Natural killer cell (primary cell): ENCODE measurements at regions not wholly inside any gene's neighbourhood (a gene's known extent, or its start where the extent isn't known, plus 50 kb on each side); places are given as distances from the start of the nearest gene placed in this dataset.
A peak's percentile ranks its signal among the peaks of the same experiment; 100 is the strongest.

ENCODE experiments used
- ATAC-seq, 3 donors: fragments of 150-1000 bp in 2 of 3; fragments of 200-7000 bp in 1 of 3; cut with Tn5 transposase; 1 replicate in 1 of 3; 2 replicates in 2 of 3; pipeline ENCODE4 v1.10.0; 2021; ENCODE audit warnings: mild to moderate bottlenecking in 2 of 3, moderate library complexity in 2 of 3
- DNase-seq, 2 donors: peaks; one replicate each; pipeline versions ENCODE4 v3.0.0 to v3.0.0-alpha.2; 2013 to 2021; ENCODE audit warnings: mixed read lengths in 1 of 2
- H3K27ac ChIP-seq: one replicate; pipeline ENCODE4 v1.5.1; 2013; ENCODE audit warnings: mild to moderate bottlenecking, low read length
- H3K27me3 ChIP-seq: one replicate; pipeline ENCODE4 v1.6.1; 2013; ENCODE audit warnings: low read length; ENCODE audit not compliant: control insufficient read depth, insufficient read depth
- H3K36me3 ChIP-seq: one replicate; pipeline ENCODE4 v1.6.1; 2013; ENCODE audit warnings: low read length; ENCODE audit not compliant: control insufficient read depth, insufficient read depth
- H3K4me1 ChIP-seq: one replicate; pipeline ENCODE4 v1.6.1; 2013; ENCODE audit warnings: low read length; ENCODE audit not compliant: control insufficient read depth, insufficient read depth
- H3K4me3 ChIP-seq: one replicate; pipeline ENCODE4 v1.5.1; 2013; ENCODE audit warnings: low read length
- H3K9me3 ChIP-seq: one replicate; pipeline ENCODE4 v1.6.1; 2013; ENCODE audit warnings: low read length; ENCODE audit not compliant: control insufficient read depth, insufficient read depth
- H3K27ac Mint-ChIP-seq, 2 donors: one replicate each; pipeline ENCODE4 v1.8.0; 2022; ENCODE audit warnings: mild to moderate bottlenecking in 2 of 2, mixed read lengths in 2 of 2, moderate library complexity in 1 of 2
- H3K27me3 Mint-ChIP-seq, 2 donors: one replicate each; pipeline ENCODE4 v1.8.0; 2022; ENCODE audit warnings: low read depth in 2 of 2, mixed read lengths in 2 of 2
- H3K36me3 Mint-ChIP-seq: one replicate; pipeline ENCODE4 v1.8.0; 2022; ENCODE audit warnings: mixed read lengths
- H3K4me1 Mint-ChIP-seq, 2 donors: one replicate each; pipeline ENCODE4 v1.8.0; 2022; ENCODE audit warnings: mixed read lengths in 2 of 2
- H3K4me3 Mint-ChIP-seq: one replicate; pipeline ENCODE4 v1.8.0; 2022; ENCODE audit warnings: mild to moderate bottlenecking, moderate library complexity, mixed read lengths
- H3K9me3 Mint-ChIP-seq, 2 donors: one replicate each; pipeline ENCODE4 v1.8.0; 2022; ENCODE audit warnings: mixed read lengths in 2 of 2
- CTCF ChIP-seq: fragments of 200-600 bp; IDR thresholded peaks from one replicate; pipeline ENCODE4 v1.8.0; 2022; ENCODE audit warnings: antibody characterized with exemption
- WGBS: methylation state at CpG from one replicate; pipeline ENCODE4 v1.1.7; 2013; ENCODE audit warnings: missing lambda C conversion rate; ENCODE audit not compliant: insufficient coverage; 5-methylcytosine and 5-hydroxymethylcytosine counted together
- intact Hi-C: fragments of 100-400 bp; cut with micrococcal nuclease; formaldehyde crosslinking; loops from one replicate; pipeline ENCODE4 v1.14.2; 2022

- H3K4me1 ChIP-seq, result peaks cover 44% of the 10 kb centered on the region
Observed at GRCh38 chr15:31485431-31485830, 158.8 kb downstream of the KLF13 start.

GRCh38 chr15:31485911-31486461, 159.4 kb downstream of the KLF13 start:
- Mint-ChIP-seq H3K36me3 (peaks cover 2% of the 10 kb centered on the region), H3K27ac (no peak overlapping the region), H3K9me3 (no peaks in the 10 kb centered on the region), H3K27me3 (peaks cover 0 to 3% of the 10 kb centered on the region in 2 donors), H3K4me1 (peaks cover 34 to 37% of the 10 kb centered on the region in 2 donors), H3K4me3 (no peak overlapping the region)
- DNase-seq, result no peak
- WGBS, result 95% methylated on average over 14 of the region's 14 CpGs
- Histone ChIP-seq H3K4me3 (no peak overlapping the region), H3K27me3 (no peaks in the 10 kb centered on the region), H3K9me3 (no peaks in the 10 kb centered on the region), H3K36me3 (no peaks in the 10 kb centered on the region), H3K4me1 (peaks cover 44% of the 10 kb centered on the region), H3K27ac (no peak overlapping the region)
- intact Hi-C loops, result loop anchor here (5.0 kb wide), 2 partner anchors 49 to 219 kb away; no protein-coding TSS in a partner anchor
- no peak for TF ChIP-seq CTCF
- ATAC-seq, result no peak

More at GRCh38 chr15:31485431-31485830, 158.8 kb downstream of the KLF13 start:
- Histone ChIP-seq H3K9me3 (no peaks in the 10 kb centered on the region), H3K27me3 (no peaks in the 10 kb centered on the region), H3K36me3 (no peaks in the 10 kb centered on the region), H3K4me3 (no peak overlapping the region), H3K27ac (no peak overlapping the region)
- Mint-ChIP-seq H3K4me3 (peak overlapping the region; percentile 9), H3K4me1 (peaks cover 38 to 41% of the 10 kb centered on the region in 2 donors), H3K27me3 (peaks cover 0 to 3% of the 10 kb centered on the region in 2 donors), H3K9me3 (no peaks in the 10 kb centered on the region), H3K27ac (no peak overlapping the region), H3K36me3 (no peaks in the 10 kb centered on the region)
- WGBS, result 92% methylated on average over 7 of the region's 7 CpGs
- DNase-seq, result no peak
- ATAC-seq, result no peak
- intact Hi-C loops, result loop anchor here (5.0 kb wide), 2 partner anchors 48 to 218 kb away; no protein-coding TSS in a partner anchor
- no peak for TF ChIP-seq CTCF

- Histone ChIP-seq H3K4me3 (no peak overlapping the region), H3K4me1 (peaks cover 44% of the 10 kb centered on the region), H3K9me3 (no peaks in the 10 kb centered on the region), H3K27me3 (no peaks in the 10 kb centered on the region), H3K36me3 (no peaks in the 10 kb centered on the region), H3K27ac (no peak overlapping the region)
- TF ChIP-seq CTCF, result no peak
- no peak overlapping the region for H3K4me3 Mint-ChIP-seq
- 79% methylated on average over 9 of the region's 11 CpGs for WGBS
- H3K4me1 Mint-ChIP-seq, result peaks cover 34 to 37% of the 10 kb centered on the region in 2 donors
- peaks cover 8% of the 10 kb centered on the region for H3K36me3 Mint-ChIP-seq
- peaks cover 0 to 4% of the 10 kb centered on the region in 2 donors for H3K9me3 Mint-ChIP-seq
- peaks cover 0 to 3% of the 10 kb centered on the region in 2 donors for H3K27me3 Mint-ChIP-seq
- H3K27ac Mint-ChIP-seq, result no peak overlapping the region
- no peak for ATAC-seq
- intact Hi-C loops, result loop anchor here (5.0 kb wide), 2 partner anchors 49 to 219 kb away; no protein-coding TSS in a partner anchor
- no peak for DNase-seq
Observed at GRCh38 chr15:31486506-31486905, 159.9 kb downstream of the KLF13 start.
